WTC11 (cell line): ENCODE measurements at regions not wholly inside any gene's neighbourhood (a gene's known extent, or its start where the extent isn't known, plus 50 kb on each side); places are given as distances from the start of the nearest gene placed in this dataset.

Experiments used
- CREB1 ChIP-seq: sonication (generic); formaldehyde crosslinking; IDR thresholded peaks from 2 replicates; pipeline ENCODE4 v1.8.0; 2023; ENCODE audit warnings: mild to moderate bottlenecking, missing genetic modification reagents
- CREM ChIP-seq: sonication (generic); formaldehyde crosslinking; IDR thresholded peaks from 2 replicates; pipeline ENCODE4 v1.8.1; 2022; ENCODE audit warnings: mild to moderate bottlenecking, missing genetic modification reagents, moderate library complexity
- ESRRA ChIP-seq: sonication (generic); formaldehyde crosslinking; IDR thresholded peaks from 2 replicates; pipeline ENCODE4 v1.8.1; 2022; ENCODE audit warnings: mild to moderate bottlenecking, missing genetic modification reagents, borderline replicate concordance
- FOXJ3 ChIP-seq: sonication (generic); formaldehyde crosslinking; IDR thresholded peaks from 2 replicates; pipeline ENCODE4 v1.9.0; 2021; ENCODE audit warnings: missing genetic modification reagents, mild to moderate bottlenecking, borderline replicate concordance
- GABPB1 ChIP-seq: sonication (generic); formaldehyde crosslinking; IDR thresholded peaks from 2 replicates; pipeline ENCODE4 v1.8.1; 2023; ENCODE audit warnings: mild to moderate bottlenecking, missing genetic modification reagents
- MYBL2 ChIP-seq: sonication (generic); formaldehyde crosslinking; IDR thresholded peaks from 2 replicates; pipeline ENCODE4 v1.8.1; 2023; ENCODE audit warnings: mild to moderate bottlenecking, moderate library complexity, missing genetic modification reagents
- ZBTB21 ChIP-seq: sonication (generic); formaldehyde crosslinking; IDR thresholded peaks from 2 replicates; pipeline ENCODE4 v1.8.1; 2023; ENCODE audit warnings: mild to moderate bottlenecking, missing genetic modification reagents, borderline replicate concordance
- ZNF121 ChIP-seq: sonication (generic); formaldehyde crosslinking; IDR thresholded peaks from 2 replicates; pipeline ENCODE4 v1.8.0; 2023; ENCODE audit warnings: missing genetic modification reagents
- TF ChIP-seq, protein P1 (sequence below): sonication (generic); formaldehyde crosslinking; IDR thresholded peaks from 2 replicates; pipeline ENCODE4 v1.8.1; 2023; ENCODE audit warnings: mild to moderate bottlenecking, missing genetic modification reagents, moderate library complexity
- TF ChIP-seq, protein P2 (sequence below): fragments of 200-600 bp; IDR thresholded peaks from 2 replicates; pipeline ENCODE4 v1.8.0; 2022; ENCODE audit warnings: antibody characterized with exemption
- TF ChIP-seq, protein P3 (sequence below): fragments of 250-450 bp; sonication (Bioruptor Pico); IDR thresholded peaks from 2 replicates; pipeline ENCODE4 v1.9.0; 2021; ENCODE audit warnings: moderate library complexity, mild to moderate bottlenecking, inconsistent platforms, borderline replicate concordance
- TF ChIP-seq, protein P4 (sequence below): sonication (generic); formaldehyde crosslinking; IDR thresholded peaks from 2 replicates; pipeline ENCODE4 v1.8.0; 2022; ENCODE audit warnings: mild to moderate bottlenecking, missing genetic modification reagents
- TF ChIP-seq, protein P5 (sequence below): fragments of 250-450 bp; sonication (Bioruptor Pico); IDR thresholded peaks from 2 replicates; pipeline ENCODE4 v1.9.0; 2021; ENCODE audit warnings: mild to moderate bottlenecking
- TF ChIP-seq, protein P6 (sequence below): sonication (generic); formaldehyde crosslinking; IDR thresholded peaks from 2 replicates; pipeline ENCODE4 v1.8.0; 2022; ENCODE audit warnings: mild to moderate bottlenecking, missing genetic modification reagents

DNA sequence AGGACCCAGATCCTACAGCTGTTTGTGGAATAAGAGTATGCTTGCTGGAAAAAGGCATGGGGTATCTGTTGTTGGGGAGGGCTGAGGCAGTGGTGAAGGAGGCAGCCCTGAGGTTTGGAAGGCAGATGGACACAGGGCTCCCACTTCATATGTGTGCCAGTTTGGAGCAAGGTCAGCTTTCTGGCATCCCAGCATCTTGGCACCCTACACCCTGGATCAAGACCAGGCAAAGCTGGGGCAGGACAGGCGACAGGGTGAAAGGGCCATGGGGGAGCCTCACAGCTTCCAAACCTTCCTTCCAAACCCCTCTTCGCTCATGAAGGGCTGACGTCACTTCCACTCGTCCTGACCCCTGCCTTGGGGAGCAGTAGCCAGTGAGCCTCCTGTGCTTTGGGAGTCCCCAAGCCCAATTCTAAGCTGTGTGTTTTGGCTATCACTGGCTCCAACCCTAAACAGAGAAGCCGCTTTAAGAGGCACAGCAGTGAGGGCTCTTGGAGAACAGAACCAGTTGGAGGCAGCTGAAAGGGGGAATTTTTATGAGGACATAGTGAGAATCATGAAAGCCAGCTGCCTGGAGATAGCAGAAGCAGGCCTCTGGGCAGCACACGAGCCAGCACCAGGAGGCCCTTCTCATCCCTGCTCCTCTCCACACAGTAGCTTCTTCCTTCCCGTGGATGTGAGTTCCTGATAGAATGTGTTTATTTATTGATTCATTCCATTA, 448.6 kb upstream of the CDH4 start:
- TF ChIP-seq GABPB1 (CRISPR knock-in tag) (no peak), ESRRA (CRISPR knock-in tag) (no peak), ZBTB21 (CRISPR knock-in tag) (no peak), CREM (CRISPR knock-in tag) (no peak), ZNF121 (CRISPR knock-in tag) (no peak), MYBL2 (CRISPR knock-in tag) (no peak), FOXJ3 (no peak), CREB1 (CRISPR knock-in tag) (no peak)
- TF ChIP-seq, protein P1, sequence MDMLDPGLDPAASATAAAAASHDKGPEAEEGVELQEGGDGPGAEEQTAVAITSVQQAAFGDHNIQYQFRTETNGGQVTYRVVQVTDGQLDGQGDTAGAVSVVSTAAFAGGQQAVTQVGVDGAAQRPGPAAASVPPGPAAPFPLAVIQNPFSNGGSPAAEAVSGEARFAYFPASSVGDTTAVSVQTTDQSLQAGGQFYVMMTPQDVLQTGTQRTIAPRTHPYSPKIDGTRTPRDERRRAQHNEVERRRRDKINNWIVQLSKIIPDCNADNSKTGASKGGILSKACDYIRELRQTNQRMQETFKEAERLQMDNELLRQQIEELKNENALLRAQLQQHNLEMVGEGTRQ (CRISPR knock-in tag): no peak
- TF ChIP-seq, protein P2, sequence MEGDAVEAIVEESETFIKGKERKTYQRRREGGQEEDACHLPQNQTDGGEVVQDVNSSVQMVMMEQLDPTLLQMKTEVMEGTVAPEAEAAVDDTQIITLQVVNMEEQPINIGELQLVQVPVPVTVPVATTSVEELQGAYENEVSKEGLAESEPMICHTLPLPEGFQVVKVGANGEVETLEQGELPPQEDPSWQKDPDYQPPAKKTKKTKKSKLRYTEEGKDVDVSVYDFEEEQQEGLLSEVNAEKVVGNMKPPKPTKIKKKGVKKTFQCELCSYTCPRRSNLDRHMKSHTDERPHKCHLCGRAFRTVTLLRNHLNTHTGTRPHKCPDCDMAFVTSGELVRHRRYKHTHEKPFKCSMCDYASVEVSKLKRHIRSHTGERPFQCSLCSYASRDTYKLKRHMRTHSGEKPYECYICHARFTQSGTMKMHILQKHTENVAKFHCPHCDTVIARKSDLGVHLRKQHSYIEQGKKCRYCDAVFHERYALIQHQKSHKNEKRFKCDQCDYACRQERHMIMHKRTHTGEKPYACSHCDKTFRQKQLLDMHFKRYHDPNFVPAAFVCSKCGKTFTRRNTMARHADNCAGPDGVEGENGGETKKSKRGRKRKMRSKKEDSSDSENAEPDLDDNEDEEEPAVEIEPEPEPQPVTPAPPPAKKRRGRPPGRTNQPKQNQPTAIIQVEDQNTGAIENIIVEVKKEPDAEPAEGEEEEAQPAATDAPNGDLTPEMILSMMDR: no peak
- TF ChIP-seq, protein P3, sequence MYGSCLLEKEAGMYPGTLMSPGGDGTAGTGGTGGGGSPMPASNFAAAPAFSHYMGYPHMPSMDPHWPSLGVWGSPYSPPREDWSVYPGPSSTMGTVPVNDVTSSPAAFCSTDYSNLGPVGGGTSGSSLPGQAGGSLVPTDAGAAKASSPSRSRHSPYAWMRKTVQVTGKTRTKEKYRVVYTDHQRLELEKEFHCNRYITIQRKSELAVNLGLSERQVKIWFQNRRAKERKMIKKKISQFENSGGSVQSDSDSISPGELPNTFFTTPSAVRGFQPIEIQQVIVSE (CRISPR knock-in tag): no peak
- TF ChIP-seq, protein P4, sequence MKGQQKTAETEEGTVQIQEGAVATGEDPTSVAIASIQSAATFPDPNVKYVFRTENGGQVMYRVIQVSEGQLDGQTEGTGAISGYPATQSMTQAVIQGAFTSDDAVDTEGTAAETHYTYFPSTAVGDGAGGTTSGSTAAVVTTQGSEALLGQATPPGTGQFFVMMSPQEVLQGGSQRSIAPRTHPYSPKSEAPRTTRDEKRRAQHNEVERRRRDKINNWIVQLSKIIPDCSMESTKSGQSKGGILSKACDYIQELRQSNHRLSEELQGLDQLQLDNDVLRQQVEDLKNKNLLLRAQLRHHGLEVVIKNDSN (CRISPR knock-in tag): no peak
- TF ChIP-seq, protein P5, sequence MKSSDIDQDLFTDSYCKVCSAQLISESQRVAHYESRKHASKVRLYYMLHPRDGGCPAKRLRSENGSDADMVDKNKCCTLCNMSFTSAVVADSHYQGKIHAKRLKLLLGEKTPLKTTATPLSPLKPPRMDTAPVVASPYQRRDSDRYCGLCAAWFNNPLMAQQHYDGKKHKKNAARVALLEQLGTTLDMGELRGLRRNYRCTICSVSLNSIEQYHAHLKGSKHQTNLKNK (CRISPR knock-in tag): no peak
- TF ChIP-seq, protein P6, sequence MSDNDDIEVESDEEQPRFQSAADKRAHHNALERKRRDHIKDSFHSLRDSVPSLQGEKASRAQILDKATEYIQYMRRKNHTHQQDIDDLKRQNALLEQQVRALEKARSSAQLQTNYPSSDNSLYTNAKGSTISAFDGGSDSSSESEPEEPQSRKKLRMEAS: no peak
